ENCODE measurements at regions not wholly inside any gene's neighbourhood (a gene's known extent, or its start where the extent isn't known, plus 50 kb on each side); places are given as distances from the start of the nearest gene placed in this dataset.

- no peak for DNase-seq
These were observed 92.7 kb downstream of the ZC3H11B start for GRCh38 chr1:219520241-219520640.

- DNase-seq = no peak
These were observed 94.0 kb downstream of the ZC3H11B start for GRCh38 chr1:219518907-219519248.

GRCh38 chr1:219518168-219518906 is 94.6 kb downstream of the ZC3H11B start:
- DNase-seq = no peak

GRCh38 chr1:219517031-219517430 is 95.9 kb downstream of the ZC3H11B start:
- DNase-seq = no peak

GRCh38 chr1:219514728-219515127 is 98.2 kb downstream of the ZC3H11B start:
- no peak for DNase-seq

GRCh38 chr1:219507437-219507836 is 105.5 kb downstream of the ZC3H11B start:
- no peak for DNase-seq

GRCh38 chr1:219506936-219507335 is 106.0 kb downstream of the ZC3H11B start:
- DNase-seq = no peak

- DNase-seq = no peak
These were observed 106.4 kb downstream of the ZC3H11B start for GRCh38 chr1:219506473-219506899.

- no peak for DNase-seq
These were observed 107.0 kb downstream of the ZC3H11B start for GRCh38 chr1:219505886-219506285.

- DNase-seq = no peak
These were observed 109.3 kb downstream of the ZC3H11B start for GRCh38 chr1:219503604-219504003.

GRCh38 chr1:219500327-219500897 is 112.5 kb downstream of the ZC3H11B start:
- DNase-seq = no peak

GRCh38 chr1:219498666-219499065 is 114.2 kb downstream of the ZC3H11B start:
- DNase-seq = no peak

GRCh38 chr1:219495737-219496408 is 117.0 kb downstream of the ZC3H11B start:
- DNase-seq = no peak

GRCh38 chr1:219492717-219493116 is 120.2 kb downstream of the ZC3H11B start:
- DNase-seq = no peak

- no peak for DNase-seq
These were observed 122.3 kb downstream of the ZC3H11B start for GRCh38 chr1:219490566-219490965.

- DNase-seq = no peak
These were observed 123.3 kb downstream of the ZC3H11B start for GRCh38 chr1:219489636-219490035.

- no peak for DNase-seq
These were observed 124.6 kb downstream of the ZC3H11B start for GRCh38 chr1:219488275-219488674.

GRCh38 chr1:219483530-219483929 is 129.4 kb downstream of the ZC3H11B start:
- DNase-seq = no peak

GRCh38 chr1:219480011-219480410 is 132.9 kb downstream of the ZC3H11B start:
- no peak for DNase-seq

- DNase-seq = no peak
These were observed 134.1 kb downstream of the ZC3H11B start for GRCh38 chr1:219478811-219479210.

GRCh38 chr1:219477861-219478260 is 135.0 kb downstream of the ZC3H11B start:
- no peak for DNase-seq

GRCh38 chr1:219476716-219477115 is 136.2 kb downstream of the ZC3H11B start:
- no peak for DNase-seq

GRCh38 chr1:219476116-219476515 is 136.8 kb downstream of the ZC3H11B start:
- no peak for DNase-seq

GRCh38 chr1:219472596-219472995 is 140.3 kb downstream of the ZC3H11B start:
- DNase-seq = no peak
